ENCODE measurements at regions not wholly inside any gene's neighbourhood (a gene's known extent, or its start where the extent isn't known, plus 50 kb on each side); places are given as distances from the start of the nearest gene placed in this dataset.
"Not testable (repeated sequence)": the region's sequence is repeated elsewhere in the genome, so short reads cannot be mapped to it uniquely, and the experiment has no call there.

DNA sequence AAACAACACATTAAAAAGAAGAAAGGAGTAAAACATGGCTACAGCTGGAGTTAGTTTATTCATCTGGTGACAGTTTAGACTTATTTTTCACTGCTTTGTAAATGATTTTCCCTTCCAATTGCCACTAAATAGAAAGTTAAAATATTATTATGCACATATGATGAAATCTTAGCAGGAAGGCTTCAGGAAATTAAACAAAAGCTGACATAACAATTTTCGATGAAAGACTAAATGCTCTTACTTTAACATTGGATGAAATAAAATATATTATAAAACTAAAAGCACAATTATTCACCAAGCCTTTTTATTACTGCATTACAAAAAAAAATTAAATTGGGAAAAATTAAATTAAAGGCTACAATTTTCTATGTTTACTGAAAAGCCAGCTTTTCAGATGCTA is 158.0 kb downstream of the MMUT start:
- TF ChIP-seq, protein P1, sequence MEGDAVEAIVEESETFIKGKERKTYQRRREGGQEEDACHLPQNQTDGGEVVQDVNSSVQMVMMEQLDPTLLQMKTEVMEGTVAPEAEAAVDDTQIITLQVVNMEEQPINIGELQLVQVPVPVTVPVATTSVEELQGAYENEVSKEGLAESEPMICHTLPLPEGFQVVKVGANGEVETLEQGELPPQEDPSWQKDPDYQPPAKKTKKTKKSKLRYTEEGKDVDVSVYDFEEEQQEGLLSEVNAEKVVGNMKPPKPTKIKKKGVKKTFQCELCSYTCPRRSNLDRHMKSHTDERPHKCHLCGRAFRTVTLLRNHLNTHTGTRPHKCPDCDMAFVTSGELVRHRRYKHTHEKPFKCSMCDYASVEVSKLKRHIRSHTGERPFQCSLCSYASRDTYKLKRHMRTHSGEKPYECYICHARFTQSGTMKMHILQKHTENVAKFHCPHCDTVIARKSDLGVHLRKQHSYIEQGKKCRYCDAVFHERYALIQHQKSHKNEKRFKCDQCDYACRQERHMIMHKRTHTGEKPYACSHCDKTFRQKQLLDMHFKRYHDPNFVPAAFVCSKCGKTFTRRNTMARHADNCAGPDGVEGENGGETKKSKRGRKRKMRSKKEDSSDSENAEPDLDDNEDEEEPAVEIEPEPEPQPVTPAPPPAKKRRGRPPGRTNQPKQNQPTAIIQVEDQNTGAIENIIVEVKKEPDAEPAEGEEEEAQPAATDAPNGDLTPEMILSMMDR (conservative IDR thresholded peaks at IDR 0.05) = no peak
- Mint-ChIP-seq H3K27ac (ENCODE audit: unreplicated experiment) (no peak overlapping the region), H3K4me3 (no peak overlapping the region), H3K4me1 (no peaks in the 10 kb centered on the region), H3K27me3 (ENCODE audit: low read depth) (no peaks in the 10 kb centered on the region), H3K9me3 (peaks cover 9% of the 10 kb centered on the region), H3K36me3 (ENCODE audit: low read depth) (no peaks in the 10 kb centered on the region)
- no peak for DNase-seq (ENCODE audit: low read depth, low spot score)

DNA sequence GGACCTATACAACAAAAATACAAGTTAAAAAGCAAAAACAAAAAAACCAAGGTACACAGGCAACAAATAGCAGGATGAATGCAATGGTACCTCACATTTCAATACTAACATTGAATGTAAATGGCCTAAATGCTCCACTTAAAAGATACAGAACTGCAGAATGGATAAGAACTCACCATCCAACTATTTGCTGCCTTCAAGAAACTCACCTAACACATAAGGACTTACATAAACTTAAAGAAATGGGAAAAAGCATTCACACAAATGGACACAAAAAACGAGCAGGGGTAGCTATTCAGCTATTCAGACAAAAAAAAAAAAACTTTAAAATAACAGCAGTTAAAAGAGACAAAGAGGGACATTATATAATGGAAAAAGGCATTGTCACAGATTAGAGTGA is 158.7 kb downstream of the MMUT start:
- not testable (repeated sequence) for H3K4me3 Mint-ChIP-seq; H3K27me3 Mint-ChIP-seq (ENCODE audit: low read depth); H3K9me3 Mint-ChIP-seq; H3K36me3 Mint-ChIP-seq (ENCODE audit: low read depth); DNase-seq (ENCODE audit: low read depth, low spot score); H3K27ac Mint-ChIP-seq (ENCODE audit: unreplicated experiment); H3K4me1 Mint-ChIP-seq

DNA sequence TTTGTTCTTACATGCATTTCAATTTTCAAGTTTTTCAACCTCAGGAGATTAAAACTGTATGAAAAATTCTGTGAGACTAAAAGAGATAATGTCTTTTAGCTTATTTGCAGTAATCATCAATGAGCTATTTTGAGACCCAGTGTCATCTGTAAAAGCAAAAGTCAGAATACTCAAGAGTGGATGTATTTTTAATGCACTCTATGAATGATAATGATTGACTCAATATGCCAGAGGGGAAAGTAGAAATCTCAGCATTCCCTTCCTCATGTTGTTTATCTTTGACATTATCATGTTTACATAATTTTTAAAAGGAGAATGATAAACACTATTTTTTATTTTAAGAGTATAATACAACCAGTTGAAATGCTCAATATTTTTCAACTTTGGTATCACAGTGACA is 162.1 kb downstream of the MMUT start:
- H3K36me3 Mint-ChIP-seq (ENCODE audit: low read depth) = no peaks in the 10 kb centered on the region
- TF ChIP-seq, protein P1 (conservative IDR thresholded peaks at IDR 0.05) = no peak
- peaks cover 9% of the 10 kb centered on the region for H3K9me3 Mint-ChIP-seq
- H3K4me1 Mint-ChIP-seq = no peaks in the 10 kb centered on the region
- no peaks in the 10 kb centered on the region for H3K27me3 Mint-ChIP-seq (ENCODE audit: low read depth)
- no peak overlapping the region for H3K4me3 Mint-ChIP-seq
- DNase-seq (ENCODE audit: low read depth, low spot score) = no peak
- H3K27ac Mint-ChIP-seq (ENCODE audit: unreplicated experiment) = no peak overlapping the region

DNA sequence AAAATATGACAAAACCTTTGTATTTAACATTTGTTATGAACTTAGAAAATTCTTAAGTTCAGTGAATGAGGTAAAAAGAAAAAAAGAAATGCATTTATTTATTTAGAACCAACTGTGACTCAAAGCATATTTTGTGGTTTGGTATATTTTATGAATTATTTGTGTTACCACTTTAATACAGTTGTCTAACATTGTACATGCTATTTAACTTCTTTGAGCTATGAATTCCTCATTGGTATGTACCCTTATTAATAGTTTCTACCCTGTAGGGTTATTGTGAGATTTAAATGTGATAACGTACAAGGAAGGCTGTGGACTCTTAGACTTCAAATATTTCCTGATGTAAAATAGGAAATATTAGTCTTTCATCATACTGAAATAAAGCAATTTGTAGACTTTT is 162.6 kb downstream of the MMUT start:
- Mint-ChIP-seq H3K4me1 (no peaks in the 10 kb centered on the region), H3K36me3 (ENCODE audit: low read depth) (no peaks in the 10 kb centered on the region), H3K27ac (ENCODE audit: unreplicated experiment) (no peak overlapping the region), H3K4me3 (no peak overlapping the region), H3K9me3 (peaks cover 9% of the 10 kb centered on the region), H3K27me3 (ENCODE audit: low read depth) (no peaks in the 10 kb centered on the region)
- TF ChIP-seq, protein P1 (conservative IDR thresholded peaks at IDR 0.05) = no peak
- DNase-seq (ENCODE audit: low read depth, low spot score) = no peak

DNA sequence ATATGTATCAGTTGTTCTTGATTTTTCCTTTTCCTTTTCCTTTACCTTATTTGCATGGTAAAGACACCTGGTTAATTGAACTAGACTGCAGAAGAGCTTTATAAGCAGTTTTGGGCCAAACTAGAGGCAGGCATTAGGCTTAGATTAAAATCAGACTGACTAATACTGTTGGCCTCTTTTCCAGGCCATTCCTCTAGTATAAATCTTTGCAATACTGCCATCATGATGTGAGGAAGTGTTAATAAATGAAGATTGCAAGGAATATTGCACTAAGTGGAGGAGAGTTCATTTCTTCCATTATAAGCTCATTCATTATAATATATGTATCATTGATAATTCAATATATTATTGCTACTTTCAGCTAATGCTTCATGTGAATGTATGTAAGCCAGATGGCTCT is 163.8 kb downstream of the MMUT start:
- no peak overlapping the region for H3K27ac Mint-ChIP-seq (ENCODE audit: unreplicated experiment)
- no peaks in the 10 kb centered on the region for H3K4me1 Mint-ChIP-seq
- H3K9me3 Mint-ChIP-seq = peaks cover 9% of the 10 kb centered on the region
- TF ChIP-seq, protein P1 (conservative IDR thresholded peaks at IDR 0.05) = no peak
- H3K36me3 Mint-ChIP-seq (ENCODE audit: low read depth) = no peaks in the 10 kb centered on the region
- H3K4me3 Mint-ChIP-seq = no peak overlapping the region
- no peaks in the 10 kb centered on the region for H3K27me3 Mint-ChIP-seq (ENCODE audit: low read depth)
- DNase-seq (ENCODE audit: low read depth, low spot score) = no peak

DNA sequence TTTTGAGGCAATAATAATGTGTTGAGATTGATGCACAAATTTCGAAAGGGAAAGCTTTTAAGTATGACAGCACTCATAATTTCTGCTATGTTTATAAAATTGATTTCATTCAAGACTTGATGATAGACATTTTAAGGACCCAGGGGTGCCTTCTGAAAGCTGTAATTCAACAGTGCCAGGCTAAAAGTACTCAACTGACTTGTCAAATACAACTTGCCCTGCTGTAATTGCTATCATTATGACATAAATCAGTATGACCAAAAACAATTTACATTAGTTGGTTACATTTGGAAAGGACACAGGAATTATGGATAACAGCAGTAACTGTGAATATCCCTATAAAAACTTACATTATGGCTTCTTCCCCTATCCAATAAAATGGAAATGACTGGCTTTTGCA is 178.9 kb downstream of the MMUT start:
- no peaks in the 10 kb centered on the region for H3K9me3 Mint-ChIP-seq
- no peak overlapping the region for H3K4me3 Mint-ChIP-seq
- H3K27ac Mint-ChIP-seq (ENCODE audit: unreplicated experiment) = no peak overlapping the region
- TF ChIP-seq, protein P1 (conservative IDR thresholded peaks at IDR 0.05) = no peak
- no peak for DNase-seq (ENCODE audit: low read depth, low spot score)
- H3K36me3 Mint-ChIP-seq (ENCODE audit: low read depth) = no peaks in the 10 kb centered on the region
- H3K27me3 Mint-ChIP-seq (ENCODE audit: low read depth) = no peaks in the 10 kb centered on the region
- H3K4me1 Mint-ChIP-seq = no peaks in the 10 kb centered on the region

DNA sequence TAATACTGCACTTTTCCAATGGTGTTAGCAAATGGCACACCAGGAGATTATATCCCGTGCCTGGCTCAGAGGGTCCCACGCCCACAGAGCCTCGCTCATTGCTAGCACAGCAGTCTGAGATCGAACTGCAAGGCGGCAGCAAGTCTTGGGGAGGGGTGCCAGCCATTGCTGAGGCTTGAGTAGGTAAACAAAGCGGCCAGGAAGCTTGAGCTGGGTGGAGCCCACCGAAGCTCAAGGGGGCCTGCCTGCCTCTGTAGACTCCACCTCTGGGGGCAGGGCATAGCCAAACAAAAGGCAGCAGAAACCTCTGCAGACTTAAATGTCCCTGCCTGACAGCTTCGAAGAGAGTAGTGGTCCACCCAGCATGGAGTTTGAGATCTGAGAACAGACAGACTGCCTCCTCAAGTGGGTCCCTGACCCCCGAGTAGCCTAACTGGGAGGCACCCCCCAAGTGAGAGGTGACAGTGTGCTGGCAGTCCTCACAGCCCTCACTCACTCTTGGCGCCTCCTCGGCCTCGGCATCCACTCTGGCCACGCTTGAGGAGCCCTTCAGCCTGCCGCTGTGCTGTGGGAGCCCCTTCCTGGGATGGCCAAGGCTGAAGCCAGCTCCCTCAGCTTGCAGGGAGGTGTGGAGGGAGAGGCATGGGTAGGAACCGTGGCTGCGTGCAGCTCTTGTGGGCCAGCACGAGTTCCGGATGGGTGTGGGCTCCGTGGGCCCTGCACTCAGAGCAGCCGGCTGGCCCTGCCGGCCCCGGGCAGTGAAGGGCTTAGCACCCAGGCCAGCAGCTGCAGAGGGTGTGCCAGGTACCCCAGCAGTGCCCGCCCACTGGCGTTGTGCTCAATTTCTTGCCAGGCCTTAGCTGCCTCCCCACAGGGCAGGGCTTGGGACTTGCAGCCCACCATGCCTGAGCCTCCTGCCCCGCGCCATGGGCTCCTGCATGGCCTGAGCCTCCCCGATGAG is 188.0 kb downstream of the MMUT start:
- not testable (repeated sequence) for H3K9me3 Mint-ChIP-seq; H3K27me3 Mint-ChIP-seq (ENCODE audit: low read depth)

More for the DNA sequence above, 188.0 kb downstream of the MMUT start:
- not testable (repeated sequence) for H3K4me3 Mint-ChIP-seq; H3K4me1 Mint-ChIP-seq; DNase-seq (ENCODE audit: low read depth, low spot score); H3K36me3 Mint-ChIP-seq (ENCODE audit: low read depth); H3K27ac Mint-ChIP-seq (ENCODE audit: unreplicated experiment)

Data from neural crest cell (in vitro differentiated cells).